Adipocyte (in vitro differentiated cells): ENCODE measurements at regions not wholly inside any gene's neighbourhood (a gene's known extent, or its start where the extent isn't known, plus 50 kb on each side); places are given as distances from the start of the nearest gene placed in this dataset.
"Not testable (repeated sequence)": the region's sequence is repeated elsewhere in the genome, so short reads cannot be mapped to it uniquely, and the experiment has no call there.

Experiments used
- DNase-seq: peaks from one replicate; pipeline ENCODE4 v3.0.0-alpha.2; 2015; ENCODE audit warnings: low read depth
- H3K27me3 ChIP-seq: replicated peaks from 2 replicates; pipeline ENCODE4 v1.7.0; 2013; ENCODE audit warnings: mild to moderate bottlenecking, low read length, moderate library complexity; ENCODE audit not compliant: control insufficient read depth, insufficient read depth
- H3K36me3 ChIP-seq: 2 replicates; pipeline ENCODE4 v1.7.0; 2013; ENCODE audit warnings: low read length, mild to moderate bottlenecking, moderate library complexity; ENCODE audit not compliant: control insufficient read depth, insufficient read depth, severe bottlenecking
- H3K4me1 ChIP-seq: 2 replicates; pipeline ENCODE4 v1.7.0; 2013; ENCODE audit warnings: mild to moderate bottlenecking, low read length, moderate library complexity; ENCODE audit not compliant: control insufficient read depth, insufficient read depth
- H3K4me3 ChIP-seq: 2 replicates; pipeline ENCODE4 v1.7.0; 2013; ENCODE audit warnings: mild to moderate bottlenecking, low read length, moderate library complexity
- H3K9ac ChIP-seq: 2 replicates; pipeline ENCODE4 v1.7.0; 2013; ENCODE audit warnings: mild to moderate bottlenecking, low read length, moderate library complexity
- H3K9me3 ChIP-seq: 2 replicates; pipeline ENCODE4 v1.7.0; 2013; ENCODE audit warnings: mild to moderate bottlenecking, low read length, moderate library complexity; ENCODE audit not compliant: control insufficient read depth

- Histone ChIP-seq H3K27me3 (no peaks in the 10 kb centered on the region), H3K4me1 (no peaks in the 10 kb centered on the region), H3K4me3 (no peak overlapping the region), H3K36me3 (no peaks in the 10 kb centered on the region), H3K9ac (no peak overlapping the region), H3K9me3 (no peaks in the 10 kb centered on the region)
- DNase-seq, result no peak
Measured at GRCh38 chr5:89059274-89059673, 176.3 kb upstream of the MEF2C start.

GRCh38 chr5:89055695-89056085, 172.7 kb upstream of the MEF2C start:
- DNase-seq, result peak; percentile 70
- no peak overlapping the region for H3K9ac ChIP-seq

GRCh38 chr5:89055015-89055694, 172.2 kb upstream of the MEF2C start:
- Histone ChIP-seq H3K27me3 (no peaks in the 10 kb centered on the region), H3K4me3 (no peak overlapping the region), H3K9me3 (peaks cover 15% of the 10 kb centered on the region), H3K36me3 (no peaks in the 10 kb centered on the region), H3K4me1 (no peaks in the 10 kb centered on the region), H3K9ac (no peak overlapping the region)
- DNase-seq, result no peak

More at GRCh38 chr5:89055695-89056085, 172.7 kb upstream of the MEF2C start:
- H3K27me3 ChIP-seq, result no peaks in the 10 kb centered on the region
- H3K4me3 ChIP-seq, result no peak overlapping the region
- H3K9me3 ChIP-seq, result peaks cover 10% of the 10 kb centered on the region
- no peaks in the 10 kb centered on the region for H3K4me1 ChIP-seq
- H3K36me3 ChIP-seq, result no peaks in the 10 kb centered on the region

GRCh38 chr5:89053547-89053946, 170.6 kb upstream of the MEF2C start:
- H3K36me3 ChIP-seq, result no peaks in the 10 kb centered on the region
- DNase-seq, result no peak
- H3K9ac ChIP-seq, result no peak overlapping the region
- no peak overlapping the region for H3K4me3 ChIP-seq
- no peaks in the 10 kb centered on the region for H3K27me3 ChIP-seq
- H3K9me3 ChIP-seq, result peaks cover 23% of the 10 kb centered on the region
- no peaks in the 10 kb centered on the region for H3K4me1 ChIP-seq

GRCh38 chr5:89050062-89050461, 167.1 kb upstream of the MEF2C start:
- H3K9me3 ChIP-seq, result peaks cover 23% of the 10 kb centered on the region
- not testable (repeated sequence) for H3K27me3 ChIP-seq, H3K4me3 ChIP-seq, DNase-seq, H3K36me3 ChIP-seq, H3K4me1 ChIP-seq, H3K9ac ChIP-seq

- Histone ChIP-seq H3K27me3 (no peaks in the 10 kb centered on the region), H3K36me3 (no peaks in the 10 kb centered on the region), H3K4me1 (peaks cover 7% of the 10 kb centered on the region), H3K9ac (no peak overlapping the region), H3K9me3 (peaks cover 23% of the 10 kb centered on the region), H3K4me3 (no peak overlapping the region)
- peak; percentile 12 for DNase-seq
Measured at GRCh38 chr5:89047571-89047970, 164.6 kb upstream of the MEF2C start.

GRCh38 chr5:89045216-89045615, 162.2 kb upstream of the MEF2C start:
- Histone ChIP-seq H3K4me3 (no peak overlapping the region), H3K36me3 (no peaks in the 10 kb centered on the region), H3K27me3 (no peaks in the 10 kb centered on the region), H3K9ac (no peak overlapping the region), H3K4me1 (peaks cover 7% of the 10 kb centered on the region), H3K9me3 (peaks cover 9% of the 10 kb centered on the region)
- DNase-seq, result no peak

- Histone ChIP-seq H3K4me1 (peaks cover 7% of the 10 kb centered on the region), H3K9me3 (peaks cover 4% of the 10 kb centered on the region), H3K4me3 (no peak overlapping the region), H3K27me3 (no peaks in the 10 kb centered on the region), H3K9ac (no peak overlapping the region), H3K36me3 (no peaks in the 10 kb centered on the region)
- DNase-seq, result no peak
Measured at GRCh38 chr5:89044674-89045200, 161.8 kb upstream of the MEF2C start.

GRCh38 chr5:89043676-89044075, 160.7 kb upstream of the MEF2C start:
- Histone ChIP-seq H3K9ac (no peak overlapping the region), H3K9me3 (no peaks in the 10 kb centered on the region), H3K4me3 (no peak overlapping the region), H3K36me3 (no peaks in the 10 kb centered on the region), H3K4me1 (peaks cover 7% of the 10 kb centered on the region), H3K27me3 (no peaks in the 10 kb centered on the region)
- DNase-seq, result no peak

- no peak overlapping the region for H3K9ac ChIP-seq
- H3K36me3 ChIP-seq, result no peaks in the 10 kb centered on the region
- H3K4me3 ChIP-seq, result no peak overlapping the region
- no peak for DNase-seq
- H3K27me3 ChIP-seq, result no peaks in the 10 kb centered on the region
- peaks cover 6% of the 10 kb centered on the region for H3K4me1 ChIP-seq
- H3K9me3 ChIP-seq, result no peaks in the 10 kb centered on the region
Measured at GRCh38 chr5:89042746-89043145, 159.8 kb upstream of the MEF2C start.

- H3K4me1 ChIP-seq, result no peaks in the 10 kb centered on the region
- no peak overlapping the region for H3K9ac ChIP-seq
- DNase-seq, result no peak
- H3K4me3 ChIP-seq, result no peak overlapping the region
- H3K36me3 ChIP-seq, result no peaks in the 10 kb centered on the region
- no peaks in the 10 kb centered on the region for H3K9me3 ChIP-seq
- no peaks in the 10 kb centered on the region for H3K27me3 ChIP-seq
Measured at GRCh38 chr5:89041976-89042375, 159.0 kb upstream of the MEF2C start.
